Thyroid gland (tissue), 4 donors: ENCODE measurements at regions not wholly inside any gene's neighbourhood (a gene's known extent, or its start where the extent isn't known, plus 50 kb on each side); places are given as distances from the start of the nearest gene placed in this dataset.

Experiments
- DNase-seq, 2 donors: peaks; one replicate each; pipeline ENCODE4 v3.0.0-alpha.2; 2019
- H3K27ac ChIP-seq, 3 donors: fragments of 200-600 bp; sonication (generic); 1 replicate in 2 of 3; 2 replicates in 1 of 3; pipeline ENCODE4 v1.5.1; 2016 to 2019; ENCODE audit warnings: mild to moderate bottlenecking in 1 of 3, moderate library complexity in 1 of 3
- H3K27me3 ChIP-seq: fragments of 200-600 bp; sonication (generic); one replicate; pipeline ENCODE4 v1.5.1; 2019
- H3K36me3 ChIP-seq, 2 donors: fragments of 200-600 bp; sonication (generic); one replicate each; pipeline ENCODE4 v1.5.1; 2016 to 2019
- H3K4me1 ChIP-seq, 2 donors: fragments of 200-600 bp; sonication (generic); one replicate each; pipeline ENCODE4 v1.5.1; 2017 to 2019
- H3K4me3 ChIP-seq, 3 donors: fragments of 200-600 bp; sonication (generic); replicated peaks in 1 of 3; 1 replicate in 2 of 3; 2 replicates in 1 of 3; pipeline ENCODE4 v1.5.1; 2016; ENCODE audit warnings: mild to moderate bottlenecking in 1 of 3
- H3K9me3 ChIP-seq: fragments of 200-600 bp; sonication (generic); one replicate; pipeline ENCODE4 v1.5.1; 2017
- POLR2A ChIP-seq, 2 donors: fragments of 450-650 bp; IDR thresholded peaks; one replicate each; pipeline ENCODE4 v1.6.1; 2017; ENCODE audit warnings: antibody characterized with exemption in 2 of 2, mild to moderate bottlenecking in 2 of 2, moderate library complexity in 1 of 2
- WGBS, 2 donors: methylation state at CpG; one replicate each; pipeline ENCODE4 v1.1.5; 2017; 5-methylcytosine and 5-hydroxymethylcytosine counted together
- intact Hi-C: fragments of 100-400 bp; cut with DNase I; formaldehyde crosslinking; loops from one replicate; pipeline ENCODE4 v1.15.1; 2023
- TF ChIP-seq, protein P1 (sequence below), 6 experiments: fragments of 200-600 bp in 3 of 6; fragments of 450-650 bp in 3 of 6; sonication (generic) in 3 of 6; IDR thresholded peaks; one replicate each; pipeline ENCODE4 v1.5.1; 2016 to 2019; ENCODE audit warnings: antibody characterized with exemption in 6 of 6, mild to moderate bottlenecking in 2 of 6, inconsistent platforms in 1 of 6, moderate library complexity in 1 of 6

DNA sequence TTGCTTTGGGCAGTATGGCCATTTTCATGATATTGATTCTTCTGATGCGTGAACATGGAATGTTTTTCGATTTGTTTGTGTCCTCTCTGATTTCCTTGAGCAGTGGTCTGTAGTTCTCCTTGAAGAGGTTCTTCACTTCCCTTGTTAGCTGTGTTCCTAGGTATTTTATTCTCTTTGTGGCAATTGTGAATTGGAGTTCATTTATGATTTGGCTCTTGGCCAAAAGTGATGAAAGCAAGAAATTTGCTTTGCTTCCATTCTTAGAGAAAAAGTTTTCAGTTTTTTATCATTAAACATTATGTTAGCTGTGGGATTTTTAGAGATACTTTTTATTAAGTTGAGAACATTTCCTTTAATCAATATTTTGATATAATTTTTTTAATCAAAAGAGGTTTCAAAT is 203.5 kb downstream of the TAF11L14 start:
- intact Hi-C loops, result no loop called here
- no peak for DNase-seq
- no peak overlapping the region for H3K27ac ChIP-seq
- no peak overlapping the region for H3K4me3 ChIP-seq
- no peaks in the 10 kb centered on the region for H3K9me3 ChIP-seq
- H3K36me3 ChIP-seq, result no peaks in the 10 kb centered on the region
- WGBS, 2 donors, result 90 to 93% methylated on average over 2 of the region's 2 CpGs
- H3K4me1 ChIP-seq, result no peaks in the 10 kb centered on the region
- H3K27me3 ChIP-seq, result no peaks in the 10 kb centered on the region
- TF ChIP-seq, protein P1, sequence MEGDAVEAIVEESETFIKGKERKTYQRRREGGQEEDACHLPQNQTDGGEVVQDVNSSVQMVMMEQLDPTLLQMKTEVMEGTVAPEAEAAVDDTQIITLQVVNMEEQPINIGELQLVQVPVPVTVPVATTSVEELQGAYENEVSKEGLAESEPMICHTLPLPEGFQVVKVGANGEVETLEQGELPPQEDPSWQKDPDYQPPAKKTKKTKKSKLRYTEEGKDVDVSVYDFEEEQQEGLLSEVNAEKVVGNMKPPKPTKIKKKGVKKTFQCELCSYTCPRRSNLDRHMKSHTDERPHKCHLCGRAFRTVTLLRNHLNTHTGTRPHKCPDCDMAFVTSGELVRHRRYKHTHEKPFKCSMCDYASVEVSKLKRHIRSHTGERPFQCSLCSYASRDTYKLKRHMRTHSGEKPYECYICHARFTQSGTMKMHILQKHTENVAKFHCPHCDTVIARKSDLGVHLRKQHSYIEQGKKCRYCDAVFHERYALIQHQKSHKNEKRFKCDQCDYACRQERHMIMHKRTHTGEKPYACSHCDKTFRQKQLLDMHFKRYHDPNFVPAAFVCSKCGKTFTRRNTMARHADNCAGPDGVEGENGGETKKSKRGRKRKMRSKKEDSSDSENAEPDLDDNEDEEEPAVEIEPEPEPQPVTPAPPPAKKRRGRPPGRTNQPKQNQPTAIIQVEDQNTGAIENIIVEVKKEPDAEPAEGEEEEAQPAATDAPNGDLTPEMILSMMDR (IDR thresholded peaks at IDR 0.05), result no peak
- no peak for TF ChIP-seq POLR2A (IDR thresholded peaks at IDR 0.05)

DNA sequence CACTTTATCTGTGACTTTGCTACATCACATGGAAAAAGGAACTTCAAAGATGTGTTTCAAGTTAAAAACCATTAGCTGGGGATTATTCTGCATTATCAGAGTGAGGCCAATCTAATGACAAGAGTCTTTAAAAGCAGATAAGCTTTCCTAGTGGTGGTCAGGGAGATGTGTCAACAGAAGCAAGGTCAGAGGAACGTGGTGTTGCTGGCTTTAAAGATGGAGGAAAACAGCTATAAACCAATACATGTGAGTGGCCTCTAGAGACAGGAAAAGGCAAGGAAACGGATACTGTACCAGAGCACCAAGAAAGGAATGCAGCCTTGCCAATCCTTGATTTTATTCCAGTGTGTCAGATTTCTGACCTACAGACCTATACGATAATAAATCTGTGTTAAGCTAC is 204.2 kb downstream of the TAF11L14 start:
- intact Hi-C loops, result no loop called here
- Histone ChIP-seq H3K4me3 (no peak overlapping the region), H3K36me3 (no peaks in the 10 kb centered on the region), H3K27ac (no peak overlapping the region), H3K9me3 (no peaks in the 10 kb centered on the region), H3K27me3 (no peaks in the 10 kb centered on the region), H3K4me1 (no peaks in the 10 kb centered on the region)
- TF ChIP-seq, protein P1 (IDR thresholded peaks at IDR 0.05), result no peak
- no peak for DNase-seq
- WGBS, 2 donors, result 54 to 56% methylated on average over 3 of the region's 3 CpGs

DNA sequence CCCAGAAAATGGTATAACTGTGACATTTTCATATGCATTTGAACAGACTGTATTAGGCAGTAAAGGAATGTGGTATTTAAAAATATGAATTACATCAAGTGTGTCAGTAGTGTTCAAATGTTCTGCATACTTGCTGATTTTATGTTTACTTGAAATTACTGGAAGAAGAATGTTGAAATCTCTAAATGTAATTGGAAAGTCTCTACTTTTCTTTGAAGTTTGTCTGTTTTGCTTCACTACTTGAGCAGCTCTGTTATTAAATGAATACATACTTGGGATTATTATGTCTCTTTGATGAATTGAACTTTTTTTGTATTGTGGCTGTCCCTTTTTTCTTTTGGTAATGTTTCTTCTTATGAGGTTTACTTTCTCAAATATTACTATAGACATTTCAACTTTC is 205.6 kb downstream of the TAF11L14 start:
- intact Hi-C loops, result no loop called here
- H3K27ac ChIP-seq, result no peak overlapping the region
- H3K4me1 ChIP-seq, result no peaks in the 10 kb centered on the region
- no peaks in the 10 kb centered on the region for H3K9me3 ChIP-seq
- TF ChIP-seq, protein P1 (IDR thresholded peaks at IDR 0.05), result no peak
- TF ChIP-seq POLR2A (IDR thresholded peaks at IDR 0.05), result no peak
- H3K36me3 ChIP-seq, result no peaks in the 10 kb centered on the region
- no peak for DNase-seq
- no peaks in the 10 kb centered on the region for H3K27me3 ChIP-seq
- H3K4me3 ChIP-seq, result no peak overlapping the region

DNA sequence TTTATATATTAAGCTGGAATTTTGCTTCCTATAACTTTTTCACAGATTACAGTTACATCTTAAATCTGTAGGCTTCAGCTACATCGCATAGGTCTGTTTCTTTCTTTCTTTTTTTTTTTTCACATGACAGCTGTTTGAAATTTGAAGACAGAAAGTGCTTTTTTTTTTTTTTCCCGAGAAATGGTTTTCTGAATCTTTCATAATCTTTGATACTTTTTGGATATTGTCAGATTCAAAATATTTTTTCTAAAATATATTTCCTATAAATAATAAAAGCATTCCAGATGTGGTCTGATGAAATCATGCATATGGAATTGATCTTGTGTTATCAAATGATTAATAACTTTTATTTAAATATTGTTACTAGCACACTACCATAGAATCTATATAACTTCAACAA is 212.2 kb downstream of the TAF11L14 start:
- Histone ChIP-seq H3K4me3 (no peak overlapping the region), H3K36me3 (no peaks in the 10 kb centered on the region), H3K4me1 (no peaks in the 10 kb centered on the region), H3K9me3 (no peaks in the 10 kb centered on the region), H3K27ac (no peak overlapping the region), H3K27me3 (no peaks in the 10 kb centered on the region)
- TF ChIP-seq, protein P1 (IDR thresholded peaks at IDR 0.05), result no peak
- TF ChIP-seq POLR2A (IDR thresholded peaks at IDR 0.05), result no peak
- 83 to 91% methylated on average over 2 of the region's 2 CpGs for WGBS, 2 donors
- intact Hi-C loops, result no loop called here
- DNase-seq, result no peak

DNA sequence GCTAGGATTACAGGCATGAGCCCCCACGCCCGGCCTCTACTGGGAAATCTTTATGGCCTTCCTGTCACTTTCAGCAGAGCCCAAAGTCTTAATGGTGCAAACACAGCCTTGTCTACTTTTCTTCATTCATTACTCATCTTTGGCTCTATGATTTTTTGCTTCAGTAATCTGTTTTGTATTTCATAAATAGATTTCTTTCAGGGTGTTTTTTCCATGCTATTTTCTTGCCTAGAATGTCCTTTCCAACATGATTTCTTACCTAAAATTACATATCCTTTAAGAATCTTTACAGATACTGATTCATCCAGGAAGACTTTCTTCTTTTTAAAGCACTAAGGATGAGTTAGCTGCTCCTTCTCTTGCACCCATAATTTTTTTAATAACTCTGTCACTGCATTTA is 213.0 kb downstream of the TAF11L14 start:
- WGBS, 2 donors, result 79 to 94% methylated on average over 2 of the region's 2 CpGs
- Histone ChIP-seq H3K9me3 (no peaks in the 10 kb centered on the region), H3K4me1 (no peaks in the 10 kb centered on the region), H3K4me3 (no peak overlapping the region), H3K36me3 (no peaks in the 10 kb centered on the region), H3K27ac (no peak overlapping the region), H3K27me3 (no peaks in the 10 kb centered on the region)
- intact Hi-C loops, result no loop called here
- TF ChIP-seq, protein P1 (IDR thresholded peaks at IDR 0.05), result no peak
- no peak for TF ChIP-seq POLR2A (IDR thresholded peaks at IDR 0.05)
- no peak for DNase-seq
